HFFc6 (cell line): ENCODE measurements at regions not wholly inside any gene's neighbourhood (a gene's known extent, or its start where the extent isn't known, plus 50 kb on each side); places are given as distances from the start of the nearest gene placed in this dataset.
"Not testable (repeated sequence)": the region's sequence is repeated elsewhere in the genome, so short reads cannot be mapped to it uniquely, and the experiment has no call there.

Experiments used
- DNase-seq: peaks from one replicate; pipeline ENCODE4 v3.0.0-alpha.2; 2018
- H3K27ac Mint-ChIP-seq: 2 replicates; pipeline ENCODE4 v1.8.0; 2020; ENCODE audit warnings: mild to moderate bottlenecking, mixed read lengths
- H3K27me3 Mint-ChIP-seq: 2 replicates; pipeline ENCODE4 v1.8.0; 2021; ENCODE audit warnings: mild to moderate bottlenecking, moderate library complexity, mixed read lengths; ENCODE audit not compliant: insufficient read depth
- H3K36me3 Mint-ChIP-seq: 2 replicates; pipeline ENCODE4 v1.8.0; 2021; ENCODE audit warnings: low read depth, mixed read lengths
- H3K4me1 Mint-ChIP-seq: 2 replicates; pipeline ENCODE4 v1.8.0; 2020; ENCODE audit warnings: low read depth, mixed read lengths
- H3K4me3 Mint-ChIP-seq: 2 replicates; pipeline ENCODE4 v1.8.0; 2020; ENCODE audit warnings: mild to moderate bottlenecking, moderate library complexity, mixed read lengths
- H3K9me3 Mint-ChIP-seq: 2 replicates; pipeline ENCODE4 v1.8.0; 2020; ENCODE audit warnings: mild to moderate bottlenecking, mixed read lengths
- TF ChIP-seq, protein P1 (sequence below): fragments of 200-600 bp; sonication (generic); IDR thresholded peaks from 2 replicates; pipeline ENCODE4 v1.5.0; 2021; ENCODE audit warnings: antibody characterized with exemption, mild to moderate bottlenecking

DNA sequence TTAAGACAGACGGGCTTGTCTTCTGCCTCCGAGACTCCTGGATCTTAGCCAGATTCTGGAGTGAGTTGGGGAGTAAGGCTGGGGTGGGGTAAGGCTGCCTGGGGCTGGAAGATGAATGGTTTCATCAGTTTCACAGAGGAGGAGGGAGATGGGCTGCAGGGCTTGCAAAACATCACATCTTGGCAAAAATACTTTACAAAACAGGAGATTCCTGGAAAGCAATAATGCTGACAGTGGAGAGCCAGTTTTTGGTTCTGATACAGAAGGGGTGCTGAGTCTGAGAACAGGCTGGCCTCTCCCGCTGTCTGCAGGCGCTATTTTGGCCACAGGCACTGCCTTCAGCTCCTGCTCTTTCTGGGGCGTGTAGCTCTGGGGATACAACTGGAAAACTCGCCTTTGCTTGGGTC, 83.4 kb upstream of the KCNE2 start:
- H3K4me3 Mint-ChIP-seq: no peak overlapping the region
- no peak for DNase-seq
- H3K27ac Mint-ChIP-seq: no peak overlapping the region
- TF ChIP-seq, protein P1, sequence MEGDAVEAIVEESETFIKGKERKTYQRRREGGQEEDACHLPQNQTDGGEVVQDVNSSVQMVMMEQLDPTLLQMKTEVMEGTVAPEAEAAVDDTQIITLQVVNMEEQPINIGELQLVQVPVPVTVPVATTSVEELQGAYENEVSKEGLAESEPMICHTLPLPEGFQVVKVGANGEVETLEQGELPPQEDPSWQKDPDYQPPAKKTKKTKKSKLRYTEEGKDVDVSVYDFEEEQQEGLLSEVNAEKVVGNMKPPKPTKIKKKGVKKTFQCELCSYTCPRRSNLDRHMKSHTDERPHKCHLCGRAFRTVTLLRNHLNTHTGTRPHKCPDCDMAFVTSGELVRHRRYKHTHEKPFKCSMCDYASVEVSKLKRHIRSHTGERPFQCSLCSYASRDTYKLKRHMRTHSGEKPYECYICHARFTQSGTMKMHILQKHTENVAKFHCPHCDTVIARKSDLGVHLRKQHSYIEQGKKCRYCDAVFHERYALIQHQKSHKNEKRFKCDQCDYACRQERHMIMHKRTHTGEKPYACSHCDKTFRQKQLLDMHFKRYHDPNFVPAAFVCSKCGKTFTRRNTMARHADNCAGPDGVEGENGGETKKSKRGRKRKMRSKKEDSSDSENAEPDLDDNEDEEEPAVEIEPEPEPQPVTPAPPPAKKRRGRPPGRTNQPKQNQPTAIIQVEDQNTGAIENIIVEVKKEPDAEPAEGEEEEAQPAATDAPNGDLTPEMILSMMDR: no peak
- peaks cover 6% of the 10 kb centered on the region for H3K4me1 Mint-ChIP-seq
- H3K36me3 Mint-ChIP-seq: no peaks in the 10 kb centered on the region
- H3K9me3 Mint-ChIP-seq: no peaks in the 10 kb centered on the region
- peaks cover 36% of the 10 kb centered on the region for H3K27me3 Mint-ChIP-seq

DNA sequence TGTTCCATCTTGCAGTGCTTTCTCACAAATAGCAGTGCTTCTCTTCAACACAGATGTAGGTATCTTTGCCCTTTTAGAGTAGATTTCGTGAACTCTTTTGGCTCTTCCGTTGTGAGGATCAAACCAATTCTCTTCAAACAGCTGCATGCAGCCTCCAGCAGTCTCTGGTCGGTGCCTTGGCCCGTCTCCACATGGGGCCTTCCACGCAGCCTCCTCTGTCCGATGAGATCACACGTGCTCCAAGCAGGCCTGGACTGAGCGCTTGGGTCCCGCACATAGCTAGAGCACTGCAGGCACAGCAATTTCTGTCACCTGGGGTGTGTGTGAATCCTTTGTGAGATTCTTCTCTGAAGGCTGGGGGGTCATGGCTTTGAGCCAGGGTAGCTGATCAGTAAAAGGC, 82.8 kb upstream of the KCNE2 start:
- TF ChIP-seq, protein P1: no peak
- Mint-ChIP-seq H3K4me3 (no peak overlapping the region), H3K27ac (no peak overlapping the region), H3K36me3 (no peaks in the 10 kb centered on the region), H3K9me3 (no peaks in the 10 kb centered on the region), H3K27me3 (peaks cover 36% of the 10 kb centered on the region), H3K4me1 (peaks cover 6% of the 10 kb centered on the region)
- DNase-seq: no peak

DNA sequence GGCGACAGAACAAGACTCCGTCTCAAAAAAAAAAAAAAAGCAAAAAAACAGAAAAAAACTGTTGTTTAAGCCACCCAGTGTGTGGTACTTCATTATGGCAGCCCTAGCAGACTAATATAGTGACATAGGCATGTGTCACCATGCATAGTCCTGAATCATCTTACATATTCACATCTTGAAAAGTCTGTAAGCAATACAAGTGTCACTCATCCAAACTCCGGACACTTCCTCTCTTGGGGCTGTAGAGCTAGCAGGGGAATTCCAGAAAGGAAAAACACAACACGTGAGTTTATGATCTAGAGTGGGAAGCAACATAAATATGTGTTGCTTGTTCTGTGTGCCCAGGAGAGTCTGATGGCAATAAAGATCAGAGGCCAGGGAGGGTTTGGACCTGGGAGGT, 81.6 kb upstream of the KCNE2 start:
- no peak for DNase-seq
- peaks cover under 1% of the 10 kb centered on the region; the same call in 1 of the 2 replicates for H3K9me3 Mint-ChIP-seq

DNA sequence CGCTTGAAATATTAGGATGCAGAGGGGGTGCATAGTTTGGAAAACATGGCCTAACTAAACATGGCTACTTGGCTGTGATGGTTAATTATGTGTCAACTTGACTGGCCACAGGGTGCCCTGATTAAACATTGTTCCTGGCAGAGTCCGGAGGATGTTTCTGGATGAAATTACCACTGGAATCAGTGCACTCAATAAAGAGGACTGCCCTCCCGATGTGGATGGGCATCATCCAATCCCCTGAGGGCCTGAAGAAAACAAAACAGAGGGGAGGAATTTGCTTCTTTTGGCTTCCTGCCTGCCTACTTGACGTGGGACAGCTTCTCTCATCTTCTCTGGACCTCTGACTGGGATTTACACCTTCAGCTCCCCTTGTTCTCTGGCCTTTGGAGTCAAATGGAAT, 79.1 kb upstream of the KCNE2 start:
- TF ChIP-seq, protein P1: no peak
- H3K4me1 Mint-ChIP-seq: no peaks in the 10 kb centered on the region; the same call in 1 of the 2 replicates
- H3K27ac Mint-ChIP-seq: no peak overlapping the region
- peaks cover 14% of the 10 kb centered on the region for H3K36me3 Mint-ChIP-seq
- H3K27me3 Mint-ChIP-seq: peaks cover 27% of the 10 kb centered on the region
- DNase-seq: no peak
- no peak overlapping the region for H3K4me3 Mint-ChIP-seq
- H3K9me3 Mint-ChIP-seq: peaks cover 18% of the 10 kb centered on the region

More for the DNA sequence above, 81.6 kb upstream of the KCNE2 start:
- peaks cover 32% of the 10 kb centered on the region for H3K27me3 Mint-ChIP-seq
- H3K36me3 Mint-ChIP-seq: peaks cover 3% of the 10 kb centered on the region; the same call in 1 of the 2 replicates
- H3K4me3 Mint-ChIP-seq: no peak overlapping the region
- TF ChIP-seq, protein P1: no peak
- H3K27ac Mint-ChIP-seq: no peak overlapping the region
- H3K4me1 Mint-ChIP-seq: no peaks in the 10 kb centered on the region; the same call in 1 of the 2 replicates

DNA sequence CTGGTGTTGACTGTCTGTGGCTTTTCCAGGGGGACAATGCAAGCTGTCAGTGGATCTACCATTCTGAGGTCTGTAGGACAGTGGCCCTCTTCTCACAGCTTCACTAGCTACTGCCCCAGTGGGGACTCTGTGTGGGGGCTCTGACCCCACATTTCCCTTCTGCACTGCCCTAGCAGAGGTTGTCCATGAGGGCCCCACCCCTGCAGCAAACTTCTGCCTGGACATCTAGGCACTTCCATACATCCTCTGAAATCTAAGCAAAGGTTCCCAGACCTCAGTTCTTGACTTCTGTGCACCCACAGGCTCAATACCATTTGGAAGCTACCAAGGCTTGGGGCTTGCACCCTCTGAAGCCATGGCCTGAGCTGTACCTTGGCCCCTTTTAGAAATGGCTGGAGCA, 75.8 kb upstream of the KCNE2 start:
- peaks cover 18% of the 10 kb centered on the region for H3K9me3 Mint-ChIP-seq
- H3K4me1 Mint-ChIP-seq, H3K4me3 Mint-ChIP-seq, H3K27ac Mint-ChIP-seq, DNase-seq: not testable (repeated sequence)
- peaks cover 15% of the 10 kb centered on the region for H3K27me3 Mint-ChIP-seq
- H3K36me3 Mint-ChIP-seq: peaks cover 14% of the 10 kb centered on the region

DNA sequence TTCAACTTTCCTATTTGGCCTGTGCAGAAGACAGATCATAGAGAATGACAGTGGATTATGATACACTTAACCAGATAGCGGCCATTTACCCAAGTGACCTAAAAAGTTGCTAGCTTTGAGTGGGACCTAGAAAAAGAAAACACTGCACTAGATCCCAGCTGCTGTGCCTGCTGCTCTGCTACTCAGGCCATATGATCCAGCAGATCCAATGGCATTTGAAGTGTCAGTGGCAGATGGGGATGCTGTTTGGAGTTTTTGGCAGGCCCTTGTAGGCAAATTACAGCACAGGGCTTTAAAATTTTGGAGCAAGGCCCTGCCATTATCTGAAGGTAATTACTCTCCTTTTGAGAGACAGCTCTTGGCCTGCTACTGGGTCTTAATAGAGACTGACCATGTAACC, 74.0 kb upstream of the KCNE2 start:
- no peak for DNase-seq
- peaks cover 9% of the 10 kb centered on the region for H3K27me3 Mint-ChIP-seq
- no peak overlapping the region for H3K27ac Mint-ChIP-seq
- H3K9me3 Mint-ChIP-seq: peaks cover 18% of the 10 kb centered on the region
- no peaks in the 10 kb centered on the region for H3K4me1 Mint-ChIP-seq
- H3K4me3 Mint-ChIP-seq: no peak overlapping the region
- TF ChIP-seq, protein P1: no peak
- H3K36me3 Mint-ChIP-seq: peaks cover 14% of the 10 kb centered on the region
